NCI-H1694 treated with DMSO at 0.1 percent for 48 hours (cell line): ENCODE measurements at regions not wholly inside any gene's neighbourhood (a gene's known extent, or its start where the extent isn't known, plus 50 kb on each side); places are given as distances from the start of the nearest gene placed in this dataset.
"Not testable (repeated sequence)": the region's sequence is repeated elsewhere in the genome, so short reads cannot be mapped to it uniquely, and the experiment has no call there.

Experiments
- DNase-seq: peaks from one replicate; lab custom pipeline; 2025; lab: John Stamatoyannopoulos, UW

- no peak for DNase-seq
Measured at GRCh38 chr5:152608458-152608857, 203.4 kb upstream of the NMUR2 start.

GRCh38 chr5:152619756-152620155 lies 214.7 kb upstream of the NMUR2 start:
- no peak for DNase-seq

GRCh38 chr5:152622628-152623027 lies 217.5 kb upstream of the NMUR2 start:
- peak; percentile 12 for DNase-seq

- DNase-seq, result no peak
Measured at GRCh38 chr5:152623951-152624350, 218.9 kb upstream of the NMUR2 start.

GRCh38 chr5:152625696-152626095 lies 220.6 kb upstream of the NMUR2 start:
- DNase-seq, result no peak

- DNase-seq, result peak; percentile 38
Measured at GRCh38 chr5:152631221-152631620, 226.1 kb upstream of the NMUR2 start.

GRCh38 chr5:152632360-152632759 lies 227.3 kb upstream of the NMUR2 start:
- DNase-seq, result peak; percentile 93

- DNase-seq, result peak; percentile 78
Measured at GRCh38 chr5:152634586-152634985, 229.5 kb upstream of the NMUR2 start.

- peak; percentile 86 for DNase-seq
Measured at GRCh38 chr5:152638996-152639552, 234.0 kb upstream of the NMUR2 start.

GRCh38 chr5:152641970-152642805 lies 237.1 kb upstream of the NMUR2 start:
- DNase-seq, result no peak

GRCh38 chr5:152642880-152643279 lies 237.8 kb upstream of the NMUR2 start:
- DNase-seq, result no peak

GRCh38 chr5:152644029-152644728 lies 239.1 kb upstream of the NMUR2 start:
- no peak for DNase-seq

GRCh38 chr5:152649609-152650008 lies 244.5 kb upstream of the NMUR2 start:
- DNase-seq, result no peak

- no peak for DNase-seq
Measured at GRCh38 chr5:152650413-152650812, 245.3 kb upstream of the NMUR2 start.

- DNase-seq, result not testable (repeated sequence)
Measured at GRCh38 chr5:152659470-152659869, 254.4 kb upstream of the NMUR2 start.

GRCh38 chr5:152673601-152674000 lies 268.5 kb upstream of the NMUR2 start:
- no peak for DNase-seq

GRCh38 chr5:152674403-152674802 lies 269.3 kb upstream of the NMUR2 start:
- DNase-seq, result no peak

- DNase-seq, result no peak
Measured at GRCh38 chr5:152676196-152676595, 271.1 kb upstream of the NMUR2 start.

GRCh38 chr5:152683205-152683604 lies 278.1 kb upstream of the NMUR2 start:
- DNase-seq, result no peak

- DNase-seq, result no peak
Measured at GRCh38 chr5:152686931-152687330, 281.9 kb upstream of the NMUR2 start.

GRCh38 chr5:152688561-152689249 lies 283.6 kb upstream of the NMUR2 start:
- no peak for DNase-seq

GRCh38 chr5:152689250-152689711 lies 284.2 kb upstream of the NMUR2 start:
- no peak for DNase-seq
